GM18508 (cell line): ENCODE measurements at regions not wholly inside any gene's neighbourhood (a gene's known extent, or its start where the extent isn't known, plus 50 kb on each side); places are given as distances from the start of the nearest gene placed in this dataset.
"Not testable (repeated sequence)": the region's sequence is repeated elsewhere in the genome, so short reads cannot be mapped to it uniquely, and the experiment has no call there.

Experiments used
- ATAC-seq: cut with Tn5 transposase; IDR thresholded peaks from one replicate; pipeline ENCODE4 v1.9.1; 2021; ENCODE audit warnings: moderate number of reproducible peaks; ENCODE audit not compliant: insufficient read depth, unreplicated experiment

DNA sequence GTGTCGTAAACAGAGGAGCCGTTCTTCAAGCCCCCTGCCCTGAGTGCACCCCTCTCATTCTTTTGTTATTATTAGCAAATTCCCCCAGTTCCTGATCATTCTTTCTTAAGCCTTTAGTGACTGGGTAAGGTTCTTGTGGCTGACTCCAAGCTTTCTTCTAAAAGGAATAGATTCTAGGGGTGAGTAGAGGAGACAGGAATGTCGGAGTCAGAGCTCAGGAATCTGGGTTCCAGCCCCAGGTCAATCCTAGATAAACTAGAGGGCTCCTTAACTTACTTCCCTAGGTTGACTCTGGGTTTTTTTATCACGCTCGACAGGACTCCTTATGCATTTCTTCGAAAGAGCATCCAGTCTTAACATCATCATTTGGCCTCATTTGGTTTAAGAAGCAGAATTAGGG, 2695.2 kb upstream of the TPTE start:
- ATAC-seq: not testable (repeated sequence)

- not testable (repeated sequence) for ATAC-seq
Measured at GRCh38 chr21:7828260-7828659, 2693.1 kb upstream of the TPTE start.

DNA sequence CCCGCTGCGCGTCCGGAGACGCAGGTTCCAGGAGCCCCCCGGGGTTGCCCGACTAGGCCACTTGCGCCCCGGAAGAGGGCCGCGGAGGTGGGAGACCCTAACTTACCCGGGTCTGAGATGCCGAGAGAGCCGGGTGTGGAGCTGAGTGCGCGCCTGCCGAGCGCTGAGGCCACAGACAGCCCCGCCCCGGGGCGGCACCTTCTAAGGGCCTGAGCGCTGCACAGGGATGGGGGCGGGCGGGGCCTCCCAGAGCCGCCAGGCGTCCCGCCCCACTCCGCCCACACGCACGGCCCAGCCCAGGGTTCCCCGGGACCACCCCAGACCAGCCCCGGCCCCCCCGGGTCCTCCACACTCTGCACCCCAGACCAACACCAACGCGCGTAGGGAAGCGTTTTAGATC, 2692.0 kb upstream of the TPTE start:
- not testable (repeated sequence) for ATAC-seq

DNA sequence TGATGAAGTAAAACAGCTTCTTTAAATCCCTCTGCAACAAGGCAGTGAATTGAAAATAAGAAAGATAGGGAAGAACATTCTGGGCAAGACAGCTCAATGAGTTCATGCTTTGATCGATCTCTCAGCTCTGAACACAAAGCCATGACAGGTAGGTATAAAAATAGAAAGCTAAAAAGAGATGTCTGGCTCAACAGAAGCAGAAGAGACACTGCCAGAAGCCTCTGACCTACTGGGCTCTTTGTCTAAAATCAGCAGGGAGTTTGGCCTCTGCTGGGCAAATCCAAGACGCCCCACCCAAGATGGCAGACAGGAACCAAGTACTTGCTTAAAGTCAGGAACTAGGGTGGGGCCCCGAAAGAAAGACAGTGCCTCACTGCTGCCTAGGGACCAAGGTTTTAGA, 2684.1 kb upstream of the TPTE start:
- ATAC-seq: not testable (repeated sequence)

- not testable (repeated sequence) for ATAC-seq
Measured at GRCh38 chr21:7853426-7853825, 2668.0 kb upstream of the TPTE start.

DNA sequence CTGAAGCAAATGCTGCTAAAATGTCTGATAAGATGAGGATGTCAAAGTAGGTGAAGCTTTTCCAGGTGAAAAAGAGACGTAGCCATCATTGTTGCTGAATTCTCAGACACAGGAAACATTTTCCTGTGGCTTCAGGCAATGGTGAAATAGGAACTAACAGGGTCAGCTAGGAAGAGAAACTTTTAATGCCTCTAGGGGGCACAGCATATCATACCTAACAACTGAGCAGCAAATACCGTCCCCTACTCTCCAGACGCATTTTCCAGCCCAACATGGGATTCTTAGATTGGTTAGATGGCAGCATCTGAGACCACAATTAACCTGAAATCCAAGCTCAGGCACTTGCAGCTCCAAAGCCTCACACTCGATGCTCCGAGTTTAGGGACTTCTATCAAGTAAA, 2667.5 kb upstream of the TPTE start:
- not testable (repeated sequence) for ATAC-seq
